Panc1 (cell line): ENCODE measurements at regions not wholly inside any gene's neighbourhood (a gene's known extent, or its start where the extent isn't known, plus 50 kb on each side); places are given as distances from the start of the nearest gene placed in this dataset.

ENCODE experiments used
- ATAC-seq: fragments of 200-7000 bp; cut with Tn5 transposase; 2 replicates; pipeline ENCODE4 v1.9.1; 2020; ENCODE audit warnings: mild to moderate bottlenecking, moderate library complexity
- BruUV-seq: library from RNA; stranded (reverse); fragments of 400-500 nt; replicated peaks from 2 replicates; lab custom pipeline; 2021; lab: Mats Ljungman, UMichigan
- CTCF ChIA-PET: fragments of 300-600 bp; sonication (Branson Sonifier 250); formaldehyde crosslinking; loops from one replicate; lab custom pipeline; 2022; ENCODE audit warnings: antibody characterized with exemption; lab: Charles Lee
- POLR2A ChIA-PET: fragments of 300-600 bp; sonication (Branson Sonifier 250); formaldehyde crosslinking; loops from one replicate; lab custom pipeline; 2022; ENCODE audit warnings: antibody characterized with exemption; lab: Charles Lee
- DNase-seq: peaks from one replicate; pipeline ENCODE4 v3.0.0-alpha.2; 2010; ENCODE audit warnings: low read depth, low spot score
- H3K27ac ChIP-seq: 2 replicates; pipeline ENCODE4 v1.5.1; 2011; ENCODE audit warnings: mild to moderate bottlenecking, low read length, inconsistent platforms
- H3K27me3 ChIP-seq: fragments of 200-500 bp; sonication (Bioruptor generic); 2 replicates; pipeline ENCODE4 v1.6.0; 2014; ENCODE audit warnings: low read length, inconsistent platforms; ENCODE audit not compliant: control insufficient read depth, insufficient read depth
- H3K36me3 ChIP-seq: fragments of 200-500 bp; sonication (Bioruptor generic); 2 replicates; pipeline ENCODE4 v1.5.1; 2014; ENCODE audit warnings: inconsistent platforms, mild to moderate bottlenecking, low read length, moderate library complexity; ENCODE audit not compliant: control insufficient read depth, insufficient read depth
- H3K4me1 ChIP-seq: 2 replicates; pipeline ENCODE4 v1.5.1; 2011; ENCODE audit warnings: inconsistent platforms, mild to moderate bottlenecking, low read length, moderate library complexity; ENCODE audit not compliant: control insufficient read depth, insufficient read depth
- H3K4me3 ChIP-seq, 2 experiments: 2 replicates each; pipeline ENCODE4 v1.5.1; 2011 to 2012; ENCODE audit warnings: low read depth in 2 of 2, low read length in 2 of 2, mild to moderate bottlenecking in 2 of 2, inconsistent platforms in 1 of 2, moderate library complexity in 1 of 2
- H3K9me3 ChIP-seq: fragments of 200-500 bp; sonication (Bioruptor generic); 2 replicates; pipeline ENCODE4 v1.5.1; 2014; ENCODE audit warnings: low read depth, mild to moderate bottlenecking, inconsistent platforms, low read length, moderate library complexity; ENCODE audit not compliant: control insufficient read depth, insufficient read depth
- POLR2AphosphoS5 ChIP-seq: IDR thresholded peaks from 2 replicates; pipeline ENCODE4 v1.6.1; 2012; ENCODE audit warnings: mild to moderate bottlenecking, low read depth, low read length, moderate library complexity
- SIN3A ChIP-seq: IDR thresholded peaks from 2 replicates; pipeline ENCODE4 v1.6.1; 2012; ENCODE audit warnings: low read depth, mild to moderate bottlenecking, low read length, moderate library complexity, borderline replicate concordance; ENCODE audit not compliant: insufficient read depth
- TCF7L2 ChIP-seq: IDR thresholded peaks from 2 replicates; pipeline ENCODE4 v1.6.1; 2011; ENCODE audit warnings: mild to moderate bottlenecking, low read depth, low read length, inconsistent platforms
- in situ Hi-C: cut with HindIII; loops from 2 replicates; pipeline ENCODE4 v1.10.0; 2016; ENCODE audit warnings: low sequenced_read_pairs, low pct_unique_long_range_greater_than_20kb
- intact Hi-C: fragments of 100-400 bp; cut with micrococcal nuclease; formaldehyde crosslinking; loops from one replicate; pipeline ENCODE4 v1.10.0; 2022; ENCODE audit not compliant: unreplicated experiment
- TF ChIP-seq, protein P1 (sequence below), 2 experiments: IDR thresholded peaks; 2 replicates each; pipeline ENCODE4 v1.6.1; 2011 to 2012; ENCODE audit warnings: low read depth in 2 of 2, control low read depth in 1 of 2, low read length in 1 of 2, mild to moderate bottlenecking in 1 of 2, moderate library complexity in 1 of 2; ENCODE audit not compliant: insufficient read depth in 1 of 2
- TF ChIP-seq, protein P2 (sequence below): fragments of 450-650 bp; IDR thresholded peaks from 2 replicates; pipeline ENCODE4 v1.5.1; 2017; ENCODE audit warnings: mild to moderate bottlenecking

- no peaks in the 10 kb centered on the region for H3K9me3 ChIP-seq
- TF ChIP-seq POLR2AphosphoS5 (no peak), TCF7L2 (no peak), SIN3A (no peak)
- TF ChIP-seq, protein P1, sequence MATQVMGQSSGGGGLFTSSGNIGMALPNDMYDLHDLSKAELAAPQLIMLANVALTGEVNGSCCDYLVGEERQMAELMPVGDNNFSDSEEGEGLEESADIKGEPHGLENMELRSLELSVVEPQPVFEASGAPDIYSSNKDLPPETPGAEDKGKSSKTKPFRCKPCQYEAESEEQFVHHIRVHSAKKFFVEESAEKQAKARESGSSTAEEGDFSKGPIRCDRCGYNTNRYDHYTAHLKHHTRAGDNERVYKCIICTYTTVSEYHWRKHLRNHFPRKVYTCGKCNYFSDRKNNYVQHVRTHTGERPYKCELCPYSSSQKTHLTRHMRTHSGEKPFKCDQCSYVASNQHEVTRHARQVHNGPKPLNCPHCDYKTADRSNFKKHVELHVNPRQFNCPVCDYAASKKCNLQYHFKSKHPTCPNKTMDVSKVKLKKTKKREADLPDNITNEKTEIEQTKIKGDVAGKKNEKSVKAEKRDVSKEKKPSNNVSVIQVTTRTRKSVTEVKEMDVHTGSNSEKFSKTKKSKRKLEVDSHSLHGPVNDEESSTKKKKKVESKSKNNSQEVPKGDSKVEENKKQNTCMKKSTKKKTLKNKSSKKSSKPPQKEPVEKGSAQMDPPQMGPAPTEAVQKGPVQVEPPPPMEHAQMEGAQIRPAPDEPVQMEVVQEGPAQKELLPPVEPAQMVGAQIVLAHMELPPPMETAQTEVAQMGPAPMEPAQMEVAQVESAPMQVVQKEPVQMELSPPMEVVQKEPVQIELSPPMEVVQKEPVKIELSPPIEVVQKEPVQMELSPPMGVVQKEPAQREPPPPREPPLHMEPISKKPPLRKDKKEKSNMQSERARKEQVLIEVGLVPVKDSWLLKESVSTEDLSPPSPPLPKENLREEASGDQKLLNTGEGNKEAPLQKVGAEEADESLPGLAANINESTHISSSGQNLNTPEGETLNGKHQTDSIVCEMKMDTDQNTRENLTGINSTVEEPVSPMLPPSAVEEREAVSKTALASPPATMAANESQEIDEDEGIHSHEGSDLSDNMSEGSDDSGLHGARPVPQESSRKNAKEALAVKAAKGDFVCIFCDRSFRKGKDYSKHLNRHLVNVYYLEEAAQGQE (IDR thresholded peaks at IDR 0.05; ENCODE audit: insufficient read depth in 1 of 2, low read depth in 2 of 2, low read length in 1 of 2), result no peak
- TF ChIP-seq, protein P2, sequence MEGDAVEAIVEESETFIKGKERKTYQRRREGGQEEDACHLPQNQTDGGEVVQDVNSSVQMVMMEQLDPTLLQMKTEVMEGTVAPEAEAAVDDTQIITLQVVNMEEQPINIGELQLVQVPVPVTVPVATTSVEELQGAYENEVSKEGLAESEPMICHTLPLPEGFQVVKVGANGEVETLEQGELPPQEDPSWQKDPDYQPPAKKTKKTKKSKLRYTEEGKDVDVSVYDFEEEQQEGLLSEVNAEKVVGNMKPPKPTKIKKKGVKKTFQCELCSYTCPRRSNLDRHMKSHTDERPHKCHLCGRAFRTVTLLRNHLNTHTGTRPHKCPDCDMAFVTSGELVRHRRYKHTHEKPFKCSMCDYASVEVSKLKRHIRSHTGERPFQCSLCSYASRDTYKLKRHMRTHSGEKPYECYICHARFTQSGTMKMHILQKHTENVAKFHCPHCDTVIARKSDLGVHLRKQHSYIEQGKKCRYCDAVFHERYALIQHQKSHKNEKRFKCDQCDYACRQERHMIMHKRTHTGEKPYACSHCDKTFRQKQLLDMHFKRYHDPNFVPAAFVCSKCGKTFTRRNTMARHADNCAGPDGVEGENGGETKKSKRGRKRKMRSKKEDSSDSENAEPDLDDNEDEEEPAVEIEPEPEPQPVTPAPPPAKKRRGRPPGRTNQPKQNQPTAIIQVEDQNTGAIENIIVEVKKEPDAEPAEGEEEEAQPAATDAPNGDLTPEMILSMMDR, result no peak
- in situ Hi-C loops (no loop called here), intact Hi-C loops (no loop called here)
- DNase-seq, result no peak
- H3K4me1 ChIP-seq, result no peaks in the 10 kb centered on the region
- no peaks in the 10 kb centered on the region; the same call in 1 of the 2 replicates for H3K27me3 ChIP-seq
- no peak overlapping the region for H3K4me3 ChIP-seq
- no peaks in the 10 kb centered on the region for H3K36me3 ChIP-seq
- ChIA-PET CTCF (no interaction called here), POLR2A (no interaction called here)
- no peak overlapping the region for H3K27ac ChIP-seq
- BruUV-seq, result no TSS peak
- no peak for ATAC-seq
Measured at GRCh38 chr5:79182141-79182540, 53.8 kb upstream of the JMY start.

DNA sequence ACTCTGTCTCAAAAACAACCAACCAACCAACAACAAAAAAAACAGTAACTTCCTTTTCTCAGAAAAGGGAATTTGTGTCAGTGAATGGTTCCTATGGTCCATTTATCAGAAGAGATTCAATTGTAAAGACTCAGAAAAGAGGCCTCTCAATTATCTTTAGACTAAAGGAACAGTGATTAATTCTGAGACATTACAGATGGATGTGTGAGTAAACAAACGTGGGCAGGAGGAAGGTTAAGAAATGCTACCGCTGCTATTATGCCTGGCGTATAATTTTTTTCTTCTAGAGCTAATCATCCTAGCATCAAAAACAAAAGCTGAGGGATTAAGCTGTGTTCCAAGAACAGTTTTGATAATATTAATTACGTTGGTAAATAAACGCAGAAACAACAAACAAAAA is 52.9 kb upstream of the JMY start:
- intact Hi-C loops (no loop called here), in situ Hi-C loops (no loop called here)
- CTCF ChIA-PET, result no interaction called here
- Histone ChIP-seq H3K27ac (no peak overlapping the region), H3K36me3 (no peaks in the 10 kb centered on the region), H3K4me1 (no peaks in the 10 kb centered on the region), H3K9me3 (no peaks in the 10 kb centered on the region), H3K27me3 (no peaks in the 10 kb centered on the region; the same call in 1 of the 2 replicates), H3K4me3 (no peak overlapping the region)
- POLR2A ChIA-PET, result interaction anchor here (0.7 kb wide), 1 partner anchor 32 kb away, joined by 3 read pairs; no protein-coding TSS in a partner anchor
- ATAC-seq (no peak), DNase-seq (no peak)
- no TSS peak for BruUV-seq
- no peak for TF ChIP-seq SIN3A
- no peak for TF ChIP-seq TCF7L2
- TF ChIP-seq, protein P1 (IDR thresholded peaks at IDR 0.05; ENCODE audit: insufficient read depth in 1 of 2, low read depth in 2 of 2, low read length in 1 of 2), result no peak
- no peak for TF ChIP-seq POLR2AphosphoS5
- TF ChIP-seq, protein P2, result no peak
